Posterior cingulate gyrus (tissue), 11 donors: ENCODE measurements at regions not wholly inside any gene's neighbourhood (a gene's known extent, or its start where the extent isn't known, plus 50 kb on each side); places are given as distances from the start of the nearest gene placed in this dataset.

Experiments used
- DNase-seq, 10 donors: peaks; one replicate each; pipeline versions ENCODE4 v3.0.0 to v3.0.0-alpha.2; 2020 to 2021; ENCODE audit warnings: mixed read lengths in 3 of 10
- intact Hi-C: fragments of 100-400 bp; cut with DNase I; formaldehyde crosslinking; loops from one replicate; pipeline ENCODE4 v1.15.1; 2023

DNA sequence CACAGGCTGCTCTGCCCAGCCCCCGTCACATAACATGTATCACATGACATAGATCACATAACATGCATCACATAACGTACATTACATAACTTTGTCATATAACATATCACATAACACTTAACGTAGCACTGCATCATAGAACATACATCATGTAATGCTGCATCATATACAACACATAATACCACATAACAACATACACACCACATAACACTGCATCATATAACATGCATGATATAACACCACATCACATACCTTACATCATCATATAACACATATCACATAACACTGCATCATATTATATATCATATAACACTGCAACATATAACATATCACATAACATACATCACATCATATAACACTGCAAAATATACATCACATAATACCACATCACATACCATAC lies 83.8 kb downstream of the AXIN2 start:
- no peak for DNase-seq
- intact Hi-C loops = no loop called here

- intact Hi-C loops = no loop called here
- DNase-seq = no peak
These were observed 86.8 kb downstream of the AXIN2 start for GRCh38 chr17:65474660-65475059.

DNA sequence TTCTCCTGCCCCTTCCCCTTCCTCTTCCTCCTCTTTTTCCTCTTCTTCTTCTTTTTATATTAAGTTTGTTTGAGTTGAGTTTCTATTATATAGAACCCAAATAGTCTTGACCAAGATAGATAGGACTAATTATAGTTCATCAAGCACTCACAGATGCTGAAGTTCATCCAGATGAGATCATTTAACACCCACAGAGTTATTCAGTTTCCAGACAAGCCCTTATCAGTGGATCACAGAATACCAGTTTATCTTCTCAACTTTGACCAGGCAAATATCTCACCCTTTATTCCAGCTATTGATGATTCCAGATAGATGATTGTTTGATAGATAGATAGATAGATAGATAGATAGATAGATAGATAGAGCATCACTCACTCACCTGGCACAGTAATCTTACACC lies 87.5 kb downstream of the AXIN2 start:
- intact Hi-C loops = no loop called here
- no peak for DNase-seq

DNA sequence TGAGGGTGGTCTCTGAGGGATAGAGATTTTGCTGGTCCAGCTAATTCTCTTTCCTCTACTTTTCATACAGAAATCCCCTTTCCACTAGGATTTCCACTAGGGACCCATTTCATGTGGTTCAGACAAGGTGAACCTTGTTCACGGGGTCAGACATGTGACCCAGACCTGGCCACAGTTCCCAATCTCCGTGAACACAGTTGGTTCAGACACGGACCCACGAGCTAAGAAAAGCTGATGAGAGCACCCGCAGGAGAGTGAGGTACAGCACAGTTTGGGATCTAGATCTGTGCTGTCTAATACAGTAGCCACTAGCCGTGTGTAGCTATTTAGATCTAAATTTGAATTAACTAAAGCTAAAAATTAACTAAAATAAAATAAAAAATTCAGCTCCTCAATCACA lies 88.1 kb downstream of the AXIN2 start:
- DNase-seq = no peak
- intact Hi-C loops = no loop called here

DNA sequence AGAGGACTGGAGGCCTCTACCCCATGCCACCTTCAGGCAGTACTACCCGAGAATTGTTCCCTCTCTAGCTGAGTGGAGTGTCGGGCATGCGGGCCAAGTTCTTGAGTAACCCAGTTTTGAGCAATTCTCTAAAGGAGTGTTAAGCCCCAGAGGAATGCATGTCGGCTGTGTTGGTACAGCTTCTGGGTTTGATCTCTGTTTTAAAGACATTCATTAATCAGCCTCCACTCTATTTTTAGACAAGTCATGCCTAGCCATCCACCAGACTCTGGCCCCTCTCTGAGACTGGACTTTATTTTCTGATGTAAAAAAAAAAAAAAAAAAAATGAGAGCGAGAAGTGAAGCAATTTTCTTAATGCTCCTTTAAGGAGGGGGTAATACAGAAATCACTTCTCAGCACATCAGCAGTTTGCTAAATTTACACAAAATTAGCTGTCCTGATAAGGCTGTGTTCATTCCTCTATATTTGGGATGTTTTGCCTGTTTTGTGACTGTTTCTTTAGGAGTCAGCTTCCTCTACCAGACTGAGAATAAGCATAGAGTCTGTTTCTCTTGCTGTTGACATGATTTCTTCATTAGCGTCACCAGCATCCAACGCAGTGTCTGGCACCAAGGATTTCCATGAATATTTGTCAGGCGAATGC lies 88.7 kb downstream of the AXIN2 start:
- DNase-seq = peak in 2 of 10 donors; percentile 19 to 71
- intact Hi-C loops = no loop called here

DNA sequence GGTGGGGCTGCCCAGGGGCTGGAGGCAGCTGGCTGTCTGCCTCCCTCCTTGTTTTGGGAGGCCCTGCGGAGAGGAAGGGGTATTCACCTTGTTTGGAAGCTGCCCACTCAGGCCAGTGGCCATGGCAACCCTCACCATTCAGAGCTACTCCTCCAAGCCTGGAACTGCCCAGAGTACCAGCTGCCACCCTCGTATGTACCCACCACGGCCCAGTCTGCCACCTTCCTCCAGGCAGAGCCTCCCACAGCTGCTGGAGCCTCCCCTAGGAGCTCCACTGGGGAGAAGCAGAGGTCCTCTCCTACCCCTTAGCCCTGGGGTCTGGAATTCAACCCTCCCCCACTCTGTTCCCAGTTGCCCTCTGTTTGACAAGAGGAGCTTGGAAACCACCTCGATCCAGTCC lies 90.7 kb downstream of the AXIN2 start:
- intact Hi-C loops = no loop called here
- no peak for DNase-seq

- DNase-seq = no peak
- intact Hi-C loops = no loop called here
These were observed 93.1 kb downstream of the AXIN2 start for GRCh38 chr17:65468321-65468720.

GRCh38 chr17:65467156-65467555 lies 94.3 kb downstream of the AXIN2 start:
- DNase-seq = no peak
- intact Hi-C loops = no loop called here

DNA sequence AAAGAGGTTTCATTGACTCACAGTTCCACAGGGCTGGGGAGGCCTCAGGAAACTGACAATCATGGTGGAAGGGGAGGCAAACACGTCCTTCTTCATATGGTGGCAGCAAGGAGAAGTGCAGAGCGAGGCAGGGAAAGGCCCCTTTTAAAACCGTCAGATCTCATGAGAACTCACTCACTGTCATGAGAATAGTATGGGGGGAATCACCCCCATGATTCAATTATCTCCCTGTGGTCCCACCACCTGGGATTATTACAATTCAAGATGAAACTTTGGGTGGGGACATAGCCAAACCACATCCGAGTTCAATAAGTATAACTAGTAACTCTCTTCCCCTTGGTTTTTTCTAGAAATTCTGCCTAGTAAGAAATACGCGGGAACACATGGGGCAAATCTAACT lies 94.9 kb downstream of the AXIN2 start:
- intact Hi-C loops = no loop called here
- no peak for DNase-seq

- no peak for DNase-seq
- intact Hi-C loops = no loop called here
These were observed 98.2 kb downstream of the AXIN2 start for GRCh38 chr17:65463242-65463641.

GRCh38 chr17:65459677-65460347 lies 101.6 kb downstream of the AXIN2 start:
- intact Hi-C loops = loop anchor here (5.0 kb wide), 1 partner anchor 97 kb away; no protein-coding TSS in a partner anchor
- no peak for DNase-seq

DNA sequence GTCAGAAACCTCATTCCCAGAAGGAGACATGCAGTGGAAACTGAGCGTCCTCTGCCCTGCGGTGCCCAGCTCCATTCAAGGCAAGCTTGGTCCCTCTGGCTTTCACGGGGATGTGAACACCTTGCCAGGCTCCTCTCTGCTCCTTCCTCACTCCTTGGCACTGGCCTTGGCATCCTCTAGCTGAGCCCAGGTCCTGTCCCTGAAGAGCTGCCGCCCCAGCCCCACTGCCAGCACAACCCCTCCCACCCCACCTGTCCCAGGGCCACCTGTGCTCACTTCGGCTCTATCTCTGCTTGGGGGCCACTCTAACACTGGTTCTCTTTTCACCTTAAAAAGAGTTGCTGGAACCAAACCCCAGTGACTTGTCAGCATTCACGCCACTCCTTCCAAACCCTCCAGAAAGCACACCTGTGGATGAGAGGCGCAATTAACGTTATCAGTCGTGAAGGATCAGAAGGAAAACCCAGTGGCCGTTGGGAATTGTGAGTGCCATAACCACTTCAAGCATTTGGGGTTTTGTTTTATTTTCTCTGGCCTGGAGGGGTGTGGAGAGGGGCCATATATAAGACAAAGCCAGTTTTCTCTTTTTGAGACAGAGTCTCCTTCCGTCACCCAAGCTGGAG lies 103.7 kb downstream of the AXIN2 start:
- intact Hi-C loops = loop anchor here (5.0 kb wide), 1 partner anchor 100 kb away; no protein-coding TSS in a partner anchor
- DNase-seq = no peak

- intact Hi-C loops = loop anchor here (5.0 kb wide), 1 partner anchor 100 kb away; no protein-coding TSS in a partner anchor
- no peak for DNase-seq
These were observed 104.3 kb downstream of the AXIN2 start for GRCh38 chr17:65457183-65457582.

GRCh38 chr17:65456368-65457151 lies 104.9 kb downstream of the AXIN2 start:
- intact Hi-C loops = loop anchor here (5.0 kb wide), 1 partner anchor 101 kb away; no protein-coding TSS in a partner anchor
- no peak for DNase-seq

GRCh38 chr17:65455972-65456343 lies 105.5 kb downstream of the AXIN2 start:
- intact Hi-C loops = loop anchor here (5.0 kb wide), 1 partner anchor 101 kb away; no protein-coding TSS in a partner anchor

GRCh38 chr17:65455154-65455971 lies 106.1 kb downstream of the AXIN2 start:
- intact Hi-C loops = loop anchor here (5.0 kb wide), 1 partner anchor 102 kb away; no protein-coding TSS in a partner anchor
- no peak for DNase-seq

More at GRCh38 chr17:65455972-65456343, 105.5 kb downstream of the AXIN2 start:
- peak in 1 of 10 donors; percentile 17 for DNase-seq

DNA sequence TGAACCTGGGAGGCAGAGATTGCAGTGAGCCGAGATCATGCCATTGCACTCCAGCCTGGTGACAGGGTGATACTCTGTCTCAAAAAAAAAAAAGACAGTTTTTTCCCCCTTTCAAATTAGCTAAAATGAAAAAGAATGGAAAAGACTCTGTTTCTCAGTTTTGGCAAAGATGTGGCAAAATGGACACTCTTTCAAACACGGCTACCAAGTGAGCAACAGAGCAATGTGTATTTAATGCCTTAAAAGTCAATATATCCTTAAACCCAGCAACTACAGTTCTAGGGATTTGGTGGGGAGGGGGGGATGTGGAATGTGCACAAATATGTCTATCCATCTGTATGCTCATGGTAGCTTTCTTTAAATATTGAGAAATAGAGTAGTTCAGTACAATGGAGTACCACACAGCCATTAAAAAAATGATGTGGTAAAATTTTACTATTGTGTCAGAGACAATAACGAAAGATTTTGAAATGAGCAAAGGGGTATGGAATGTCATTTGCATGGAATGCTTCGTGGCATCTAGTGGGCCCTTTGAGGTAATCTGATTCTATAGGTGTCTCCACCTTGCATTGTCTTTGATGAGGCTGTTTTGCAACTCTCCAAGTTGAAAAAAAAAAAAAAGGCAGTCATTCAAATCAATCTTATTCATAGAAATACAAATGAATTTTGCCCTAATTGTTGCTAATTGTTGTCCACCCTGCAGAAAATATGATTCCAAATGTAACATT lies 108.1 kb downstream of the AXIN2 start:
- DNase-seq = no peak
- intact Hi-C loops = no loop called here

DNA sequence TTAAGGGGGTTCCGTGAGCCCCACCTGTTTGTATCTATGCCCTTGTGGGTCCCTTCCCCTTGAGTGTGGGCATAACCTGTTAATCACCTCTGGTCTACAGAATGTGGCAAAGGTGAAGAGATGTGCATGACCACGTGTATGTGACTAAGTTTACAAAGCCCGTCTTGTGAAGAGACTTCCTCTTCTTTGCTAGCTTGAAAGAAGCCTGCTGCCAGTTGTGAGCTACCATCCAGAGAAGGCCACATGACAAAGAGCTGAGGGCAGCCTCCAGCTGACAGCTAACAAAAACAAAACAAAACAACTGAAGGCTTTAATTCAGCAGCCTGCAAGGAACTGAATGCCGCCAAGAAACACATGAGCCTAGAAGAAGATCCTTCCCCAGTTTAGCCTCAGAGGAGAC lies 112.0 kb downstream of the AXIN2 start:
- intact Hi-C loops = no loop called here

GRCh38 chr17:65447823-65448222 lies 113.6 kb downstream of the AXIN2 start:
- no peak for DNase-seq

More for the DNA sequence above, 112.0 kb downstream of the AXIN2 start:
- no peak for DNase-seq

More at GRCh38 chr17:65447823-65448222, 113.6 kb downstream of the AXIN2 start:
- intact Hi-C loops = no loop called here
